ENCODE measurements at regions not wholly inside any gene's neighbourhood (a gene's known extent, or its start where the extent isn't known, plus 50 kb on each side); places are given as distances from the start of the nearest gene placed in this dataset.

GRCh38 chr1:165014753-165015152 is 341.8 kb downstream of the LMX1A start:
- WGBS (ENCODE audit: low lambda C conversion rate) = 6% methylated on average over 4 of the region's 4 CpGs
- H3K9me3 ChIP-seq (ENCODE audit: low read length) = no peaks in the 10 kb centered on the region
- H4K20me1 ChIP-seq (ENCODE audit: insufficient read depth, low read length) = no peaks in the 10 kb centered on the region
- ATAC-seq (no peak), FAIRE-seq (no peak), DNase-seq (ENCODE audit: low spot score) (no peak)
- H3K36me3 ChIP-seq (replicated peaks in 1 of 2; ENCODE audit: control insufficient read depth in 1 of 2, insufficient read depth in 2 of 2, low read length in 2 of 2) = no peaks in the 10 kb centered on the region
- no peak overlapping the region for H3K9ac ChIP-seq (ENCODE audit: insufficient read depth, low read depth, low read length)
- H3K4me2 ChIP-seq (ENCODE audit: low read depth, low read length) = no peak overlapping the region
- no peak overlapping the region for H3K4me3 ChIP-seq (replicated peaks in 1 of 3; ENCODE audit: insufficient read depth in 1 of 3, low read depth in 2 of 3, low read length in 3 of 3)
- no peak overlapping the region for H3K27ac ChIP-seq (ENCODE audit: extremely low read length, insufficient read depth, low read length)
- intact Hi-C loops (cut with micrococcal nuclease; ENCODE audit: unreplicated experiment) (no loop called here), in situ Hi-C loops (cut with HindIII; ENCODE audit: extremely low pct_ligation_motif_present, low pct_unique_long_range_greater_than_20kb) (no loop called here)
- no peaks in the 10 kb centered on the region for H3K79me2 ChIP-seq (ENCODE audit: insufficient read depth, low read length)
- TF ChIP-seq PAWR (CRISPR knock-in tag; IDR thresholded peaks at IDR 0.05; ENCODE audit: borderline replicate concordance) (no peak), HOXA5 (CRISPR knock-in tag; IDR thresholded peaks at IDR 0.05) (no peak), CREM (IDR thresholded peaks at IDR 0.05) (no peak), CREM (CRISPR knock-in tag; IDR thresholded peaks at IDR 0.05) (no peak), PBX3 (CRISPR knock-in tag; IDR thresholded peaks at IDR 0.05; ENCODE audit: borderline replicate concordance) (no peak), ZNF709 (CRISPR knock-in tag; IDR thresholded peaks at IDR 0.05) (no peak), ZSCAN12 (CRISPR knock-in tag; IDR thresholded peaks at IDR 0.05) (no peak), GATA4 (IDR thresholded peaks at IDR 0.05; ENCODE audit: borderline replicate concordance, low read depth) (no peak), ZFP1 (CRISPR knock-in tag; IDR thresholded peaks at IDR 0.05) (no peak), AHR (CRISPR knock-in tag; IDR thresholded peaks at IDR 0.05) (no peak), THAP9 (CRISPR knock-in tag; IDR thresholded peaks at IDR 0.05; ENCODE audit: borderline replicate concordance) (no peak), ZNF790 (CRISPR knock-in tag; IDR thresholded peaks at IDR 0.05; ENCODE audit: borderline replicate concordance) (no peak), ARHGAP35 (CRISPR knock-in tag; IDR thresholded peaks at IDR 0.05; ENCODE audit: borderline replicate concordance) (no peak), NFYB (CRISPR knock-in tag; IDR thresholded peaks at IDR 0.05) (no peak), MAFK (conservative IDR thresholded peaks at IDR 0.05 in 1 of 2, IDR thresholded peaks at IDR 0.05 in 1 of 2; ENCODE audit: low read length in 2 of 2) (no peak)
- no peaks in the 10 kb centered on the region for H3K4me1 ChIP-seq (ENCODE audit: insufficient read depth, low read length)
- no peaks in the 10 kb centered on the region for H3K27me3 ChIP-seq (ENCODE audit: control insufficient read depth in 1 of 2, insufficient read depth in 2 of 2, low read length in 2 of 2)
- no peak overlapping the region for H2AFZ ChIP-seq (ENCODE audit: low read length)
- POLR2A ChIA-PET = no interaction called here
- CTCF ChIA-PET (ENCODE audit: low intra/inter-chr PET ratio, low total read pairs) = no interaction called here
- BruUV-seq (replicated peaks) = no TSS peak
